Endothelial cell of umbilical vein (primary cell): ENCODE measurements at regions not wholly inside any gene's neighbourhood (a gene's known extent, or its start where the extent isn't known, plus 50 kb on each side); places are given as distances from the start of the nearest gene placed in this dataset.

ENCODE experiments used
- BruUV-seq: library from RNA; stranded (reverse); fragments of 400-500 nt; replicated peaks from 2 replicates; lab custom pipeline; 2021; lab: Mats Ljungman, UMichigan
- CTCF ChIA-PET: fragments of 300-600, 350-600 bp; sonication (Branson Sonifier 250); formaldehyde crosslinking; loops from one replicate; lab custom pipeline; 2021; ENCODE audit warnings: antibody characterized with exemption, inconsistent platforms; lab: Charles Lee
- POLR2A ChIA-PET: fragments of 300-600, 350-600 bp; sonication (Branson Sonifier 250); formaldehyde crosslinking; loops from one replicate; lab custom pipeline; 2021; ENCODE audit warnings: antibody characterized with exemption, inconsistent platforms; lab: Charles Lee
- DNase-seq: peaks from one replicate; pipeline ENCODE4 v3.0.0-alpha.2; 2011; ENCODE audit warnings: low read depth, low spot score
- FAIRE-seq: peaks from 2 replicates; lab custom pipeline; 2011; peaks lifted over from hg19 to GRCh38; lab: Jason Lieb, UNC
- H2AFZ ChIP-seq: 2 replicates; pipeline ENCODE4 v1.6.0; 2012; ENCODE audit warnings: low read depth, low read length, control low read depth, inconsistent platforms
- H3K27ac ChIP-seq: 2 replicates; pipeline ENCODE4 v1.5.1; 2011; ENCODE audit warnings: low read depth, mild to moderate bottlenecking, control low read depth, low read length, moderate library complexity; ENCODE audit not compliant: insufficient read depth
- H3K27me3 ChIP-seq, 2 experiments: 2 replicates each; pipeline versions ENCODE4 v1.6.0 to v1.6.1; 2011; ENCODE audit warnings: low read length in 2 of 2, mixed read lengths in 1 of 2; ENCODE audit not compliant: control insufficient read depth in 2 of 2, insufficient read depth in 2 of 2
- H3K36me3 ChIP-seq, 2 experiments: 2 replicates in 1 of 2; 3 replicates in 1 of 2; pipeline ENCODE4 v1.5.1; 2011; ENCODE audit warnings: low read length in 2 of 2, mild to moderate bottlenecking in 1 of 2, moderate library complexity in 1 of 2; ENCODE audit not compliant: control insufficient read depth in 2 of 2, insufficient read depth in 2 of 2; ENCODE audit errors: extremely low read depth in 1 of 2
- H3K4me1 ChIP-seq: 3 replicates; pipeline ENCODE4 v1.5.1; 2011; ENCODE audit warnings: mild to moderate bottlenecking, low read length; ENCODE audit not compliant: control insufficient read depth, insufficient read depth; ENCODE audit errors: extremely low read depth
- H3K4me2 ChIP-seq: 2 replicates; pipeline ENCODE4 v1.6.1; 2011; ENCODE audit warnings: low read length, control low read depth, mixed read lengths; ENCODE audit not compliant: insufficient read depth
- H3K4me3 ChIP-seq, 3 experiments: fragments of 200-600 bp in 1 of 3; sonication (generic), shearing (Covaris generic) in 1 of 3; replicated peaks in 1 of 3; 2 replicates each; pipeline ENCODE4 v1.5.1; 2011 to 2016; ENCODE audit warnings: control low read depth in 3 of 3, low read length in 3 of 3, mild to moderate bottlenecking in 2 of 3, inconsistent platforms in 1 of 3, low read depth in 1 of 3, moderate library complexity in 1 of 3; ENCODE audit not compliant: insufficient read depth in 1 of 3
- H3K79me2 ChIP-seq: 2 replicates; pipeline ENCODE4 v1.6.0; 2012; ENCODE audit warnings: low read length, inconsistent platforms; ENCODE audit not compliant: control insufficient read depth, insufficient read depth
- H3K9ac ChIP-seq: replicated peaks from 2 replicates; pipeline ENCODE3; 2011; ENCODE audit warnings: low read length, control low read depth; ENCODE audit not compliant: insufficient read depth; ENCODE audit errors: extremely low read depth
- H3K9me1 ChIP-seq: replicated peaks from 3 replicates; pipeline ENCODE4 v1.6.0; 2011; ENCODE audit warnings: mild to moderate bottlenecking, low read length; ENCODE audit not compliant: control insufficient read depth, insufficient read depth; ENCODE audit errors: extremely low read depth
- H3K9me3 ChIP-seq: replicated peaks from 2 replicates; pipeline ENCODE4 v1.5.1; 2012; ENCODE audit warnings: low read length, inconsistent platforms; ENCODE audit not compliant: control insufficient read depth, insufficient read depth
- H4K20me1 ChIP-seq: replicated peaks from 2 replicates; pipeline ENCODE3; 2011; ENCODE audit warnings: mild to moderate bottlenecking, low read length; ENCODE audit not compliant: control insufficient read depth, insufficient read depth; ENCODE audit errors: extremely low read depth
- CTCF ChIP-seq, 2 donors: IDR thresholded peaks; 1 replicate in 1 of 2; 2 replicates in 1 of 2; pipeline ENCODE4 v1.5.1; 2011; ENCODE audit warnings: low read length in 2 of 2, mild to moderate bottlenecking in 2 of 2, moderate library complexity in 2 of 2, control low read depth in 1 of 2, inconsistent platforms in 1 of 2, low read depth in 1 of 2; ENCODE audit not compliant: insufficient read depth in 1 of 2; ENCODE audit errors: extremely low read depth in 1 of 2
- EZH2 ChIP-seq: IDR thresholded peaks from 2 replicates; pipeline ENCODE4 v1.6.1; 2012; ENCODE audit warnings: borderline replicate concordance, low read depth, mild to moderate bottlenecking, moderate library complexity, low read length, inconsistent platforms; ENCODE audit not compliant: severe bottlenecking
- FOS ChIP-seq: IDR thresholded peaks from 2 replicates; pipeline ENCODE4 v1.6.1; 2011; ENCODE audit warnings: mild to moderate bottlenecking, low read length, moderate library complexity, borderline replicate concordance; ENCODE audit not compliant: insufficient read depth
- GATA2 ChIP-seq: IDR thresholded peaks from 2 replicates; pipeline ENCODE4 v1.7.0; 2011; ENCODE audit warnings: low read depth, mild to moderate bottlenecking, moderate library complexity, mixed read lengths, low read length; ENCODE audit not compliant: insufficient read length, insufficient read depth
- JUN ChIP-seq: IDR thresholded peaks from 2 replicates; pipeline ENCODE4 v1.6.1; 2011; ENCODE audit warnings: borderline replicate concordance, low read depth; ENCODE audit not compliant: insufficient read length, insufficient read depth
- MAX ChIP-seq: IDR thresholded peaks from 2 replicates; pipeline ENCODE4 v1.6.1; 2011; ENCODE audit not compliant: insufficient read depth, insufficient read length
- MYC ChIP-seq: IDR thresholded peaks from one replicate; pipeline ENCODE4 v1.6.1; 2011; ENCODE audit warnings: mild to moderate bottlenecking, low read depth, low read length
- POLR2A ChIP-seq: IDR thresholded peaks from 2 replicates; pipeline ENCODE4 v1.6.1; 2012; ENCODE audit warnings: low read depth, mild to moderate bottlenecking, control low read depth, low read length
- POLR2AphosphoS5 ChIP-seq: IDR thresholded peaks from 2 replicates; pipeline ENCODE4 v1.6.1; 2012; ENCODE audit warnings: low read depth, mild to moderate bottlenecking, control low read depth, low read length, moderate library complexity; ENCODE audit not compliant: insufficient read depth
- dilution Hi-C: fragments of 300-500 bp; cut with MboI; formaldehyde crosslinking; loops from one replicate; pipeline ENCODE4 v1.15.0; 2019; ENCODE audit warnings: low sequenced_read_pairs; ENCODE audit not compliant: extremely low pct_ligation_motif_present
- intact Hi-C: fragments of 100-400 bp; cut with micrococcal nuclease; formaldehyde crosslinking; loops from one replicate; pipeline ENCODE4 v1.10.0; 2022

- Histone ChIP-seq H2AFZ (no peak overlapping the region), H4K20me1 (no peaks in the 10 kb centered on the region), H3K9me1 (no peaks in the 10 kb centered on the region), H3K27me3 (no peaks in the 10 kb centered on the region), H3K9ac (no peak overlapping the region), H3K4me1 (no peaks in the 10 kb centered on the region), H3K79me2 (no peaks in the 10 kb centered on the region), H3K9me3 (no peaks in the 10 kb centered on the region), H3K36me3 (no peaks in the 10 kb centered on the region), H3K27ac (no peak overlapping the region), H3K4me3 (no peak overlapping the region), H3K4me2 (no peak overlapping the region)
- FAIRE-seq (no peak), DNase-seq (no peak)
- ChIA-PET CTCF (no interaction called here), POLR2A (no interaction called here)
- dilution Hi-C loops: no loop called here
- no peak for TF ChIP-seq POLR2AphosphoS5
- no peak for TF ChIP-seq EZH2
- TF ChIP-seq GATA2: no peak
- no peak for TF ChIP-seq FOS
- no peak for TF ChIP-seq JUN
- no peak for TF ChIP-seq CTCF (IDR thresholded peaks at IDR 0.05; ENCODE audit: extremely low read depth in 1 of 2, insufficient read depth in 1 of 2, low read depth in 1 of 2, low read length in 2 of 2)
- TF ChIP-seq POLR2A: no peak
- TF ChIP-seq MAX: no peak
- no peak for TF ChIP-seq MYC
- intact Hi-C loops: no loop called here
- no TSS peak for BruUV-seq
These were observed 161.1 kb upstream of the PCDH17 start for GRCh38 chr13:57470491-57470890.
